ENCODE measurements at regions not wholly inside any gene's neighbourhood (a gene's known extent, or its start where the extent isn't known, plus 50 kb on each side); places are given as distances from the start of the nearest gene placed in this dataset.

DNA sequence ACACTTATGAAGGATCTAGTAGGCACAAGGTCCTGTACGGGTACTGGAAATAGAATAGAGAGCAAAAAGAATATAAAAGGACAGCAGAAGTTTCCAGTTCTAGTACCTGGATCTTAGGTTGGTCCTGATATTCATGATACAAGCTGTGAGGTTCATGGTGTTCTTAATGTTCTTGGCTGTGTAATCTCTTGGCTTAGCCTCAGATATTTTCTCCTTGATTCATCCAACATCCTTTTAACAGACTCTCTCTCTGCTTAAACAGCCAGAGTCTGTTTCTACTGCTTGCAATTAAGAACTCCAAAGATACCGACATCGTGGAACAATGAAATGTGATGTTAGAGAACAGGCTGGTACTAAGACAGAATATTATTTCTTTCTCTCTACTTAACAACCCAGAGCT, 49.9 kb downstream of the CNTN3 start:
- DNase-seq, result no peak

DNA sequence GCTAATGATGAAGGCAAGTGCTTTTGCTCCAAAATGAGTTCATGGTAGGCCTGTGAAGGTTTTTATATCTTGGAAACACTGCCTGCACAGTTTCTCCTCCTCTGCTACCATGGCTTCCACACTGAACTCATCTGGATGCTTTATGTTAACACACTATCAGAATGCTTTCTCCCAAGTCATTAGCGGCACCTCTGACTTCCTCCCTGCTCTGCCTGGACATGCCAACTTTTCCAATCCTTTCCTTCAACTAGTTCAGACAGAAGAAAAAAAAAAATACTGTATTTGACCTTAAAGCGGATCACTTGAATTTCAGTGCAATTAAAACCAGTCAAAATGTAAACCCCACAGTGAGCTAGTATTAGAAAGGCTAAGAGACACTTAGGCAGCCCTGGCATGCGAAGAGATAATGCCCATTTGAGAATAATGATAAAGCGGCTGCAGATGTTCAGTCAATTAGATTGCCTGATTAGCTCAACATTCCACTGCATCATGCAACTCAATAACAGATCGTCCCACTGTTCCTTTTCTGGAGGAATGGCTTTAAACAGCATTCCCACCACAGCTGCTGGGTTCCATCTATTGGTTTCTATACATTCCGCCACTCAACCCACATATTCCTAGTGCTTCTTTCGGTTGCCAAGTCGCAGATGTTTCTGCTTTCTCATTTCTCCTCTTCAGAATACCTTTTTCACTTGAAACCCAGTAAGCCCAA, 51.7 kb downstream of the CNTN3 start:
- peak; percentile 71 for DNase-seq

DNA sequence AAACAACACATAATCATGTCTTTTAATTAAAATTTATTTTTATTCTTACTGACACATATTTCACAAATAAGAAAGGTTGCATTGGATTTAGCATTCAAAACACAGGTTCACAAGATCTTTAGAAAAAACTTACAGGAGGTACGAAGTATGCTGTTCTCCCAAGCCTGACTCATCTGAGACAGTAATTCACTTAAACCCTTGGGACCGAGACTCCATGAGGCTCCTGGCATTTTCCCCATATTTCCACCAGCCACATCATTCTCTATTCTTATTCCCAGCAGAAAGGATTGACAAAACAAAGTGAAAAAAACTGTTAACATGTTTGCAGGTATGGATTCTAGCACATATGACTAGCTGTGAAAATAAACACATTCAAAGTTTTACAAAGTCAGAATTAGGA, 52.6 kb downstream of the CNTN3 start:
- DNase-seq, result peak; percentile 73

DNA sequence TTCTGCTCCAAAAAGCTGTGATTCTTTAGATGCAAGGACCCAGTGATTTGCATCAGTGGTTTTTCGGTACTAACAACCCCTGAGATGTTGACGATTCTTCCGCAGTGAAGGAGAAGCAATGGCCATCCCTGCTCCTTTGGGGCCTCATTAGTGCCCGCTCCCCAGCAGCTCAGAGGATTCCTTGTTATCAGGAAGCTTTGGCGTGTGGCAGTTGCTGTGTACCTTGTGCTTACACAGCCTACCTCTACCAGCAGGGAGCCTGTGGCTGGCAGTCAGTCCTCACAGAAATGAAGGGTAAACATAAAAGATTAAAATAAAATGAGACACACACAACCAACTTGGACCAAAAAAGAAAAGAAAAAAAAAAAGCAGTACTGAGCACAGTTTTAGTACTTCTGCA, 55.2 kb downstream of the CNTN3 start:
- DNase-seq, result peak; percentile 83

DNA sequence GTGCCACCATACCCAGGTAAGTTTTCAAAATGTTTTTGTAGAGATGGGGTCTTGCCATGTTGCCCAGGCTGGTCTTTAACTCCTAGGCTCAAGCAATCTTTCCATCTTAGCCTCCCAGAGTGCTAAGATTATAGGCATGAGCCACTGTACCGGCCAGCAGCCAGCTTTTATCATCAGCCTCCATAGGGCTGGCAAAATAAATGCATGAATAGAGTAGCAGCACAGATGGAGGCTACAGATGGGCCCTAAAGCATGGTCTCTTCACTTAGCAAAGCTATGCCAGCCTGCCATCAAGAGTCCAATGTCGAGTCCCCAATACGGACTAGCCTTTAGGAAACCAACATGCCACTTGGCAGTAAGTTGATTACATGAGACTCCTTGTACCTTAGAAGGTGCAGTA, 63.8 kb downstream of the CNTN3 start:
- no peak for DNase-seq

DNA sequence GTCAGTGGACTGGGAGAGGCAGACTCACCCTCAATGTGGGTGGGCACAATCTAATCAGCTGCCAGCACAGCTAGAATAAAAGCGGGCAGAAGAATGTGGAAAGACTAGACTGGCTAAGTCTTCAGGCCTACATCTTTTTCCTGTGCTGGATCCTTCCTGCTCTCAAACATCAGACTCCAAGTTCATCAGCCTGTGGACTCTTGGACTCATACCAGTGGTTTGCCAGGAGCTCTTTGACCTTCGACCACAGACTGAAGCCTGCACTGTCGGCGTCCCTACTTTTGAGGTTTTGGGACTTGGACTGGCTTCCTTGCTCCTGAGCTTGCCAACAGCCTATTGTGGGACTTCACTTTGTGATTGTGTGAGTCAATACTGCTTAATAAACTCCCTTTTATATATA, 68.0 kb downstream of the CNTN3 start:
- DNase-seq, result no peak

DNA sequence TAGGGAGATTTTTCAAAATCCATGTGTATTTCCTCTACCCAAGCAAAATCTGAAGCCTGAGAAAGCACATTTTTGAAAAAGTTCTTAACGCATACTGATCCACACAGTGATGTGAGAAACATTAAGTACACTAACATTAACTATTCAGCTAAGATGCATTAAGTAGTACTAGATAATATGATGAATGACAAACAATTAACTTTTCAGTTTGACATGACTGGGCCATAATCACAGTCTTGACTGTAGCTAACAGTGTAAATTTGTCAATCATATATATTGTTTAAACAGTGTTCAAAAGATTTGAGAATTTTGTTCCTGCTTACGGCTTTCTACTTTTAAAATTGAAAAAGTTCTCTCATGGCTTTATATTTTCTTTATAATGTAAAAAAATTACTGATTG, 72.0 kb downstream of the CNTN3 start:
- DNase-seq, result no peak

DNA sequence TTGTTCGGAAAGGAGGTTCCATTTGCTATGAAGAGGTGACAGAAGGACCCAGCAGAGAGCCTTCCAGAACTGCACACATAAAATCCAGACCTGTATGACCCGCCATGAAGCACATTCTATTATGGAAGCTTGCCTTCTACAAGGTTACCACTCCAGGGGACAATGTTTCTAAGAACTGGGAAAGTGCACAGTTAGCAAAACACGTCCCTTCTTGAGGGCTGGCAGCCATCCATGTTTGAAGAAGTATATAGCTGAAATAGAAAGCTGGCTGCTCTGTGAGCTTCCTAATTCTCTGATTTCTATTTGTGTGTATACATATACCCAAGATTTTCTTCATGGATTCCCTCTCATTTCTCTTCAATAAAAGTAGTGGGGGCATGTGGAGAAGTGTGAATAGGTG, 74.6 kb downstream of the CNTN3 start:
- peak; percentile 19 for DNase-seq

DNA sequence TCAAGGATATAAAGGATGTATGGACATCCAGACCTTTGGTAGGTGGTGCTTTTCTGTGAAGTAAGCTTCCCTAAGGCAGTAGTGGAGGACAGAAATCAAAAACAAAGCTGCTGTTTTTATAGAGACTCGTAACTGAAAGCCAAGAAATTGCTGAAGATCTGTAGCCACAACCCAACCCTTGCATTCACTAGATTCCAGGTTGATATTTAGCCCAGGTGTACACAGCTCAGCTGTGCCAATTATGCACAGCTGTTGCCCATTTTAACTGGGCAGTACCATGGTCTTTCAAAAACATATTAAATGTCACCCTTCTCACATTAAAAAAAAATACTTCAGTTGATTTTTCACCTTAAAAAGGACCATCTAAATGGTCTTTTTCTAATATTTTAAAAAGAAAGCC, 75.8 kb downstream of the CNTN3 start:
- peak; percentile 46 for DNase-seq

DNA sequence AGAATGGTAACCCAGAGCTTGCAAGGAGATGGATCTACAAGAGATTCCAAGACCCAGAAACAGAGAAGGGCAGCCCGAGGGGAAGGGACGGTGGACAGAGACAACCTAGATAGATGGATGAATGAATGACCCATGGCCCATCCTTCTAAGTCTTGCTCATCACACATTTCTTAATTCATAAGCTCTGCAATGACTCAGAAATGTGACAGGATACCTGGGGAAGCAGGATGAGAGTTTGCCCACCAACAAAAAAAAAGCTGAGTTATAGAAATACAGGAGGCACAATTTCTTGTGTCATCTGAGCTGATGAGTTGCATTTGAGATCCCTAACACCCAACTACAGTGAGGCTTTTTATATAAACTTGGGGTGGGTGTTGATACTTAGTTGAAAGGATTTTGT, 76.6 kb downstream of the CNTN3 start:
- DNase-seq, result no peak

DNA sequence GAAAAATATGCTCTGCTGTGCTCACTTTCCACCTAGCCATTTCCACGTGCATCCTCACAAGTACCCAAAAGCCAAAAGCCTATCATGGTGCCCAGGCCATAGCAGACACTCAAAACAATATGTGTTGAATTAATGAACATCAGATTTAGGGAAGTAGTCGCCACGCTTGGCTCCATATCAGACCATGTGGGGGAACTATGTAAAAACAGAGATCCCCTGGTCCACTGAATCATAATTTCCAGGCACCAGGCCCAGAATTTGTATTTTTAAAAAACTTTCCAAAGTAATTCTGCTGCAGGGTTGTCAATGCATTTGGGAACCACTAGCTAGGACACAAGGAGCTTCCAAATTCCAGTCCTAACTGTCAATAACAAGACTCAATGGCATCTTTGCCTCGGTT, 77.3 kb downstream of the CNTN3 start:
- DNase-seq, result no peak

DNA sequence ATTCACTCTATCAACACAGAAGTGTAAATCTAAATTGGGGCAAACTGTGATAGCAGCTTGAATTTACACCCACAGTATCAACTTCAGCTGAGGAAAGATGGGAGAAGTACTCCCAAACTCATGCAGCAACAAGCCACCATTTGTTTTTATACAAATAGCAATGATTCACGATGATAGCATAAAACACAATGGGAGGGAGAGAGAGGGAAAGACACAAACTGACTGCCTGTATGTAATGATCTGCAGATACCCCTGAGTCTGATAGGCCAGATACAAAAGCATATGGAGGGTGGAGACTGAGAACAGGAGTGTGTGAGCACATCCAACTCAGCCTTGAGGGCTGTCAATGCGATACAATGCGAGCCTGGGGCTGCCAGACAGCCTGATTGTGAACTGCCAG, 79.2 kb downstream of the CNTN3 start:
- DNase-seq, result peak; percentile 23

DNA sequence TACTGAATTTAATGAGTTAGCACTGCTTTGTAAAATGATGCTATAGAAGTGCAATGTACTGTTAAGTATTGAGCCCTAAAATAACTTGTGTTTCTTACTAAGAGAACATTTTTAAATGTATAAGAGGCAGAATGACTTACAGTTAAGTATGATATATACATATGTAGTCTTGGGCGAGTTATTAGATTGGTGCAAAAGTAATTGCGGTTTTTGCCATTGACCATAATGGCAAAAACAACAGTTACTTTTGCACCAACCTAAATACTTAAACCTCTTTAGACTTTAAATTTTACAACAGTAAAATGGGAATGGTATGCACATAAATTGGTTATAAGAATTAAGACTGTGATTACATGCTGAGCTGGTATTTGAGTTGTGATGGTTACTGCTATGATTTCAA, 79.8 kb downstream of the CNTN3 start:
- no peak for DNase-seq

DNA sequence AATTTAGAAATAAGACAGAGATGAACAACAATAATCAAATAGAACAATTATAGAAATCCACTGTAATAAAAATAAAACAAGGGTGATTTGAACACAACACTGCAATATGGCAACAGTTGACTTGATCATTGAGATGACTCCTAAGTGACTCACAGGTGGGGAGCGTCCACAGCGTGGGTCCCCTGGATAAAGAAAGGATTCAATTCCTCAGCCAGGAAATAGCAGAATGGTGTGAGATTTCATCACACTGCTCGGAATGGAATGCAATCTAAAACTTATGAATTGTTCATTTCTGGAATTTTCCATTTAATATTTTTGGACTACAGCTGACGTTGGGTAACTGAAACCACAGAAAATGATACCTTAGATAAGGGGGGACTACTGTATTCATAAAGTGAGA, 82.0 kb downstream of the CNTN3 start:
- DNase-seq, result no peak

DNA sequence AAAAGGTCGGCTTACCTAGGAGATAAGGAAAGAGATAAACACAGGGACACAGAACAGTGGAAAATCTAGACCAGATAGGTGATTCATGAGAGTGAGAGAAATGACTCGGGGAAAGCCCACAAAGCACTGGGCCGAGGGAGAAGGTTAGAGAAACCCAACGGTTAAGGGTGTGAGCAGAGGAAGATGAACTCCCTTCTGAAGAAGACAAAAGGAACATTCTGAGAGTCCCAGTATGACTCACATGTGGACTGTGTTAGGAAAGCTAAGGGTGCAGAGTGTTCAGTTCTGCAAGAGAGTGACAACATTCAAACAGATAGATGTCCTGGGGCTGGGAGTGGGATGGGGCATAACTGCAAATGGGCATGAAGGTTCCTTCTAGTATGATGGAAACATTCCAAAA, 83.0 kb downstream of the CNTN3 start:
- DNase-seq, result no peak

DNA sequence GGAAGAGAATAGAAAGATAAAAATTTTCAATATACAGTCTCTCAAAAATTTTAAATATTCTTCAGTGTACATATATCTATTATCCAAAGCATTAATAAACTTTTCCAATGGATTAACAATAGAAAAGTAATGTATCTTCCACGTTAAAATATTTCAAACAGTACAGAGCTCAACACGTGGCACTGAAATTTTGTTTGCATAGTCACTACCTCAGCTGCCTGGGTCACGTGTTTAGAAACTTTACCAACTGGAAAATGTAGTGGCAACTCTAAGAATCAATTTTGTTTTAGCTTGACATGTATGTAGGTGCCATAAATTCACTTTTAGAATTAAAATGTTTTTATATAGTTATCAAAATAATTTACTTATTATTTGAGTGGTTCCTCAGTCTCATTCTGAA, 85.3 kb downstream of the CNTN3 start:
- DNase-seq, result no peak

DNA sequence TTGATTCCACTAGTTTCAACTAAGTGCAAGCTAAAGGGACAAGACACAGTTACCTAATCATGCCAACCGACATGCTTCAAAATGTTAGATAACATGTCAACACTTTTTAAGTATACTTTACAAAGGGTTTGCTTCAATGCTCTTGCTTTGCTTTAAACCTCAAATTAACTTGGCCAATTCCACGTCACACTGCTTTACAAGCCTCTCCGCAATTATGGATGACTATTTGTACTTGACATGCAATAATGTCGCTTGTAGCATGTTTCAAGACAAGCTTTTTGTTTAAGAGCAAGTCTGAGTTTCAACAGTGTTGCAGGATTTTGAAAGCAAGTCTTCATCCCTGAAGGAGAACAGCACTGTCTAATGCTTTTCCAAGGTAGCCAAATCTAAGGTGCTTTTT, 86.9 kb downstream of the CNTN3 start:
- no peak for DNase-seq

DNA sequence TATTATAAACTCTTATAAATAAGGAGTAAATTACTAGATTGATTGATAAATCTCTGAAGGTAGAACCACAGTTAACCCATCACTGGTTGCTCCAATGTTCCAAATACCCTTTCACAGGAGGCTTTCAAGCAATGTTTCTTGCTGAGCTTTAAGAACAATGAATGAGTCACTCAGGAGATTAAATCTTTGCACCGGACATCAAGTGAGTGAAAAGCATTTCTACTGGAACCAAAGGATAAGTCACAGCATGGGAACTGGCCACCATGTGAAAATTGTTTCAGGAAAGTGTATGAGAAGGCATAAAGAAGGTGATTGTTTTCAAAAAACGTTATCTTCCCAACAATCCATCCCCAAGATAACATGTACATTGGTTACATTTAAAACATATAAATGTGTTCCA, 90.6 kb downstream of the CNTN3 start:
- DNase-seq, result no peak

DNA sequence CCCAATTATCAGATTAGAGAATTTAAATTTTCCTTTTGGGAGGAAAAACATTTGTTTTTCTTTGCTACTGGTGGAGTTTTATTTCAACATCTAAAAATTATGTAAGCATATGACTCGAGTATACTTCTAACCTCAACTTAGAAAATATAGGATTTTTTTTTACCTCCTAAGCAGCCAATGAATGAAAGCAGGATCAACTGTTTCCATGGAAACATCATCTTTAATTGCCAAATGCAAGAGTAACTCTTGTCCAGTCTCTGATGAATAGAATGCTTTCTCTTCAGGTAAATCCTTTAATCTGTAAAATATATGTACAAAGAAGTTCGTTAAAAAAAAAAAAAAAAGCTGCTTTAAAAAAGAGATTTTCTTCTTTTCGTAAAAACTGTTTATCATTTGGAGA, 93.6 kb downstream of the CNTN3 start:
- no peak for DNase-seq

DNA sequence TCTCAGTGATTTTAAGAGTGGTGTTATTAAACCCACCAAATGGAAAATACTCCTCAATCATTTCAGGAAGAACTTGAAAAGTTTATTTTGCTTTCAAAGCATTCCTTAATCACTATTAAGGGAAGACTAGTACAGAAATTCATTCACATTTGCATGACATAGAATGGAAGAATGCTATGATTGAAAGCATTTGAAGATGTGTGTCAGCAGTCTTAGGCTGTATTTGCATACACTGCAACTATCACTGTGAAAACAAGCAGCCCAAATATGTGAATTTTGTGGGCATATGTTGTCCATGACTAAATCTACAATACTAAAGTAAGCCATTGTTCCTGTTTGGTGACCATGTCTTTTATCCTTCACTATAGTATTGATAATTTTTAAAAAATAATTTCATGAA, 95.8 kb downstream of the CNTN3 start:
- no peak for DNase-seq

DNA sequence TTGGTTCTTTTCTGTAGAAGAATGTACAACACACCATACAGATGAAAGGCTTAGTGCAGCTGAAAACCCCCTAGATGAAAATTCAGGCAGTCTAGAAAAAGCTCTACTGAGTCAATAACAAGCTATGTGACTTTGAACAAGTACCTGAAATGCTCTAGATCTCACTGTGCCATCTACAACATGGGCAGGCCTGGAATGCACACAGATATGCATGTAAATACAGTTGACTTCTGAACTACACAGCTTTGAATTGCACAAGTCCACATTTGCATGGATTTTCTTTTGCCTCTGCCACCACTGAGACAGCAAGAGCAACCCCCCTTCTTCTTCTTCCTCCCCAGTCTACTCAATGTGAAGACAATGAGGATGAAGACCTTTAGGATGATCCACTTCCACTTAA, 98.4 kb downstream of the CNTN3 start:
- no peak for DNase-seq

DNA sequence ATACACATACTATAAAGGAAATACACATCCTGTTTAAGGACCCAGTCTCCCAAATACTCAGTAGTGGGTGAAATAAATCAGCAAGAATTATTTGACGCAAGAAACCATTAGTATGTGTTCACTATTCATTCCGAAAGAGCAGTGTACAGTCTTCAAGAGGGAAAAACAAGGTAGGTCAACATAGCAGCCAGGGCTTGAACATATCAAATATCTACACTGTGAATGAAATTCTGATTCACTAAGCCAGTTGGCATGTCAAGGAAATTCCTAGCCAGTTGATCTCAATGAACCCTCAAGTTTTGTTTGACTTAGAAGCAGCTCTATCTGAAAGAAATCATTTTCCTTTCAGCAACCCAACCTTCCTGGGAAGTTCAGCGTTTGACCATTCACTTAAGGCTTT, 99.0 kb downstream of the CNTN3 start:
- DNase-seq, result no peak

DNA sequence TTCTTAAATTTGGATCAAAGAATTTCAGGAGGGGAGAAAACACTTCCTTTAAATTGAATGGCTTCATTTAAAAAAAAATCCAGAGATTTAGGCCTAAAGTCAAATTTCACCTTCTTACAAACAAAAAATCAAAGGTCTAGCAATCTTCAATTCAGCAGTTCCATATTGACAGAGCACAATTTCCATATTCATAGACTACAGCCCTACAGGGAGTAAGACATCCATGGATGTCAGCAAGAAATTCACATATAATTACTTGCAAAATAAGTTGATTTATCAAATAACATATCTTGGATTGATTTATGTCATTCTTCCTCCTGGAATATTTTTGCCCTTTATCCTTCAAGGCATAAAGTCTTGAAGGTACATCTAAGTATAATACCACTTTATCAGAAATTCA, 103.4 kb downstream of the CNTN3 start:
- no peak for DNase-seq

DNA sequence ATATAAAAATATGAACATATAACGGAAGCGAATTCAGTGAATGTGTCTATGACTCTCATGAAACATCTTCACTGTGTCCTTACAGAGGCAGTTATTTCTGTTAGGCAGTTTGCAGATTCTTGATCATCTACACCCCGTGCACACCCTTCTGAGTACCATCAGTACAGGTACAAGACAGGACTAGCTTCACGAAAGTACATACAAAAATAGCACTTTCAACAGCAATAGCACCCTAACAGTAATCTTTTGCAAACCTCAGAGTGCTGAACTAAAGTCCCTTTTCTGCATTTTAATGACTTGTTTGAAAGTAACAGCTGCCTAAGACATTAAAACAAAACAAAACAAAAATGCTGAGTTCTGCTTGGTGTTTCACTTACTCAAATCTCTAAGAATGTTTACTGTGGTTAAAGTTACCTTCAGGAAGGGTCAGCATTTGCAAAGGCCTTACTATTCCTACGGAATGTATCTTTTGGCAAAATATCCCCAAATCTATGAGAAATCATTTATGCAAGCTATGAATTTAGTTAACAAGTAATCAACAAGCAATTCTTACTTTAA, 104.1 kb downstream of the CNTN3 start:
- no peak for DNase-seq

DNA sequence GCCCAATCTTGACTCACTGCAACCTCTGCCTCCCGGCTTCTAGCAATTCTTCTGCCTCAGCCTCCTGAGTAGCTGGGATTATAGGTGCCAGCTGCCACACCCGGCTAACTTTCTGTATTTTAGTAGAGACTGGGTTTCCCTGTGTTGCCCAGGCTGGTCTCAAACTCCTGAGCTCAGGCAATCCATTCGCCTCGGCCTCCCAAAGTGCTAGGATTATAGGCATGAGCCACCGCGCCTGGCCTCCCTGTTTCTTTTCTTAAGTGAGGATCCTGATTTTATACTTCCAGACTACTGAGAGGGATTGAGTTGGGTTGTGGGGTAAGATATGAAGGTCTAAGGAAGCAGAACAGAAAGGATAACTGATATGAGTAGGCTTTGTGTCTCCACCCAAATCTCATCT, 106.8 kb downstream of the CNTN3 start:
- no peak for DNase-seq

Data from NCI-H69 (cell line).